Body of pancreas (tissue), 4 donors: ENCODE measurements at regions not wholly inside any gene's neighbourhood (a gene's known extent, or its start where the extent isn't known, plus 50 kb on each side); places are given as distances from the start of the nearest gene placed in this dataset.
"Not testable (repeated sequence)": the region's sequence is repeated elsewhere in the genome, so short reads cannot be mapped to it uniquely, and the experiment has no call there.

Experiments used
- CTCF ChIP-seq, 7 experiments: fragments of 450-650 bp in 4 of 7; fragments of 200-600 bp in 3 of 7; sonication (generic) in 3 of 7; IDR thresholded peaks; one replicate each; pipeline ENCODE4 v1.5.1; 2016 to 2019; ENCODE audit warnings: antibody characterized with exemption in 7 of 7
- POLR2A ChIP-seq, 3 donors: fragments of 450-650 bp; IDR thresholded peaks; one replicate each; pipeline ENCODE4 v1.6.1; 2016; ENCODE audit warnings: antibody characterized with exemption in 3 of 3, mild to moderate bottlenecking in 2 of 3

- not testable (repeated sequence) for TF ChIP-seq CTCF, POLR2A (IDR thresholded peaks at IDR 0.05)
Observed at GRCh38 chr6:57837622-57838209, 520.3 kb downstream of the PRIM2 start.
